C4-2B (cell line): ENCODE measurements at regions not wholly inside any gene's neighbourhood (a gene's known extent, or its start where the extent isn't known, plus 50 kb on each side); places are given as distances from the start of the nearest gene placed in this dataset.

ENCODE experiments used
- ZFX ChIP-seq: fragments of 450-650 bp; IDR thresholded peaks from 2 replicates; pipeline ENCODE4 v1.6.1; 2017
- TF ChIP-seq, protein P1 (sequence below): fragments of 450-650 bp; conservative IDR thresholded peaks from 2 replicates; pipeline ENCODE4 v1.5.1; 2017; ENCODE audit warnings: mild to moderate bottlenecking

DNA sequence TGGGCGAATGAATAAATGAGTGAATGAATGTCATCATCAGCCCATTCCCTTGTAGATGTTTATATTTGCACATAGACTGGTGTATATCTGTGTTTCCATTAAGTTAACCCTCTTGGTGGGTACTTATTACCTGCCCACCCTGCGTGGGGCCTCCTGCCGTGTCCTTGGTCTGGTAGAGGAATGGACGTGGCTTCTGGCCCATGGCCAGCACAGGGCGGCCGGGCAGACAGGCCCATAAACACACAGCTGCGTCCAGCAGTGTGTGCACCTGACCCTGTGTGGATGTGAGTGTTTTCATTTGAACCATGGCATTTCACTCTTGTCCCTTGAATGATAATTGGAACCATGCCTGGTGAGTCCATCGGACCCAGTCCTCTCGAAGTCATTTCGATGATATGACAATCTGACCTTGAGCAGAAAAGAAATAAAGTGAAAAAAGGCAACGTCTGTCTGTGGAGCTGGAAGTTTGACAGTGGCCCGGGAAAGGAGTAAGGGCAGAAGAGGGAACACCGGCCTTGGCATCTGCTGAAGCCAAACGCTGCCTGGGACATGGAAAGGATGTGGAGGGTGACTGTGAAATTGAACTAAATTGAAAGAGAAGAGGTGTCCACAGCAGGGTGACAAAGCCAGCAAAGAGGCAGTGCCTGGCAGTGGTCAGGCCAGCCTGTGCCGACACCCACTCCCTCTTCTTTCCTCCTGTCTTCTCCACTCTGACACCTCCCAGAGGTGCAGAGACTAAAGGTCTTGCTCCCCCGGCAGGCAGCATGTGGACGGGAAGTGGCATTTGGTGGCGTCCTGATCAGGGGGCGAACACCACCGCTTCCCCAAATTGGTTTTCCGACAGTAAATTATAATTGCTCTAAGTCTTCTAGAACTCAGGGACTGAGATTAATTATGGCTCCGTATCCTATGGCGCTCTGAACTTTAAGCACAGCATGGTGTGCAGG is 199.0 kb upstream of the ZMIZ1 start:
- TF ChIP-seq, protein P1, sequence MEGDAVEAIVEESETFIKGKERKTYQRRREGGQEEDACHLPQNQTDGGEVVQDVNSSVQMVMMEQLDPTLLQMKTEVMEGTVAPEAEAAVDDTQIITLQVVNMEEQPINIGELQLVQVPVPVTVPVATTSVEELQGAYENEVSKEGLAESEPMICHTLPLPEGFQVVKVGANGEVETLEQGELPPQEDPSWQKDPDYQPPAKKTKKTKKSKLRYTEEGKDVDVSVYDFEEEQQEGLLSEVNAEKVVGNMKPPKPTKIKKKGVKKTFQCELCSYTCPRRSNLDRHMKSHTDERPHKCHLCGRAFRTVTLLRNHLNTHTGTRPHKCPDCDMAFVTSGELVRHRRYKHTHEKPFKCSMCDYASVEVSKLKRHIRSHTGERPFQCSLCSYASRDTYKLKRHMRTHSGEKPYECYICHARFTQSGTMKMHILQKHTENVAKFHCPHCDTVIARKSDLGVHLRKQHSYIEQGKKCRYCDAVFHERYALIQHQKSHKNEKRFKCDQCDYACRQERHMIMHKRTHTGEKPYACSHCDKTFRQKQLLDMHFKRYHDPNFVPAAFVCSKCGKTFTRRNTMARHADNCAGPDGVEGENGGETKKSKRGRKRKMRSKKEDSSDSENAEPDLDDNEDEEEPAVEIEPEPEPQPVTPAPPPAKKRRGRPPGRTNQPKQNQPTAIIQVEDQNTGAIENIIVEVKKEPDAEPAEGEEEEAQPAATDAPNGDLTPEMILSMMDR, result no peak
- TF ChIP-seq ZFX, result no peak
